ENCODE measurements at regions not wholly inside any gene's neighbourhood (a gene's known extent, or its start where the extent isn't known, plus 50 kb on each side); places are given as distances from the start of the nearest gene placed in this dataset.
"Not testable (repeated sequence)": the region's sequence is repeated elsewhere in the genome, so short reads cannot be mapped to it uniquely, and the experiment has no call there.

DNA sequence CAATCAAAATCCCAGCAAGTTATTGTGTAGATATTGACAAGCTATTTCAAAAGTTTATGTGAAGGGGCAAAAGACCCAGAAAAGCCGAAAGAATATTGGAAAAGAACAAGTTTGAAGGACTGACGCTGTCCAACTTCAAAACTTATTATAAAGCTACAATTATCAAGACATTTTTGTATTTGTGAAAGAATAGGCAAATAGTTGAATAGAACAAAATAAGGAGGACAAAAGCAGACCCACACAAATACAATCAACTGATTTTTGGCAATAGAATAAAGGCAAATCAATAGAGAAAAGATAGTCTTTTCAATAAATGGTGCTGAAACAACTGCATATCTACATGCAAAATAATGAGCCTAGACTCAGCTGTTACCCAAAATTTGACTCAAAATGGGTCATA is 807.7 kb upstream of the CDH6 start:
- TF ChIP-seq, protein P1, sequence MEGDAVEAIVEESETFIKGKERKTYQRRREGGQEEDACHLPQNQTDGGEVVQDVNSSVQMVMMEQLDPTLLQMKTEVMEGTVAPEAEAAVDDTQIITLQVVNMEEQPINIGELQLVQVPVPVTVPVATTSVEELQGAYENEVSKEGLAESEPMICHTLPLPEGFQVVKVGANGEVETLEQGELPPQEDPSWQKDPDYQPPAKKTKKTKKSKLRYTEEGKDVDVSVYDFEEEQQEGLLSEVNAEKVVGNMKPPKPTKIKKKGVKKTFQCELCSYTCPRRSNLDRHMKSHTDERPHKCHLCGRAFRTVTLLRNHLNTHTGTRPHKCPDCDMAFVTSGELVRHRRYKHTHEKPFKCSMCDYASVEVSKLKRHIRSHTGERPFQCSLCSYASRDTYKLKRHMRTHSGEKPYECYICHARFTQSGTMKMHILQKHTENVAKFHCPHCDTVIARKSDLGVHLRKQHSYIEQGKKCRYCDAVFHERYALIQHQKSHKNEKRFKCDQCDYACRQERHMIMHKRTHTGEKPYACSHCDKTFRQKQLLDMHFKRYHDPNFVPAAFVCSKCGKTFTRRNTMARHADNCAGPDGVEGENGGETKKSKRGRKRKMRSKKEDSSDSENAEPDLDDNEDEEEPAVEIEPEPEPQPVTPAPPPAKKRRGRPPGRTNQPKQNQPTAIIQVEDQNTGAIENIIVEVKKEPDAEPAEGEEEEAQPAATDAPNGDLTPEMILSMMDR (IDR thresholded peaks at IDR 0.05; ENCODE audit: extremely low read depth, insufficient read depth, missing control alignments): no peak
- in situ Hi-C loops (cut with MboI; ENCODE audit: low pct_unique_long_range_greater_than_20kb, low sequenced_read_pairs, unreplicated experiment): no loop called here
- DNase-seq (ENCODE audit: low spot score): no peak

DNA sequence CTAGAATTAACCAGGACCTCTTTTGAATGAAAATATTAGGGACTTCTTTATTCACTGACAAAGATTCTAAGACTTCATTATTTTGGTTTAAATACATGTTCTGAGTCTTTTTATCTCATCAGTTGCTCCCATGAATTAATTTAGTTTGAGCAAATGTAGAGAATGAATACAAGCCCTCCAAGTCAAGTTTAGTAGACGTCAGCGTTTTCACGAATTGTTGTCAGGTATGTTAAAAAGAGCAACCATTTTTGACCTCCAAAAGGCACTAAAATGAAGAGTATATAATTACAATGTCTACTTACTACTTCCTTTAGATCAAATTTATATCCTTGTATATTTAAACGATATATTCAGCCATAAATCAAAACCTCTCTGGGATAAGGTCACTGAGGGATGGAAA is 809.3 kb upstream of the CDH6 start:
- no peak for DNase-seq (ENCODE audit: low spot score)
- in situ Hi-C loops (cut with MboI; ENCODE audit: low pct_unique_long_range_greater_than_20kb, low sequenced_read_pairs, unreplicated experiment): no loop called here
- TF ChIP-seq, protein P1 (IDR thresholded peaks at IDR 0.05; ENCODE audit: extremely low read depth, insufficient read depth, missing control alignments): no peak

- TF ChIP-seq, protein P1 (IDR thresholded peaks at IDR 0.05; ENCODE audit: extremely low read depth, insufficient read depth, missing control alignments): no peak
- no peak for DNase-seq (ENCODE audit: low spot score)
- in situ Hi-C loops (cut with MboI; ENCODE audit: low pct_unique_long_range_greater_than_20kb, low sequenced_read_pairs, unreplicated experiment): no loop called here
Observed at GRCh38 chr5:30380228-30380627, 813.3 kb upstream of the CDH6 start.

DNA sequence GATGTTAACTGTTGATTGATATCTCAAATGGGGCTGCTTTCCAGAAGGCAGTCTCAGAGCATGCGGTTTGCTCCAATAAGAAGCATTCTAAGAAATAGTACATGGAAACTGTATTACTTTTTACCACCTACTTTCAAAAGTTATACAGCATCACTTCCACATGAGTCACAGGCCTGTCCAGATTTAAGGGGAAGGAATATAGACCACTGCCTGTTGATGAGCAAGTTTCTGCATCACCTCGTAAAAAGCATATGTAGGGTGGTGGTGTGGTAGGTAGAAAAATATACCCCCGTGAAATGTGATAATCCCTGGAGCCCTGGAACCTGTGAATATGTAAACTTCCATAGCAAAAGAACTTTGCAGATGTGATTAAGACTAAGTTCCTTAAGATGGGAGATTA is 816.6 kb upstream of the CDH6 start:
- DNase-seq (ENCODE audit: low spot score): no peak
- in situ Hi-C loops (cut with MboI; ENCODE audit: low pct_unique_long_range_greater_than_20kb, low sequenced_read_pairs, unreplicated experiment): no loop called here
- TF ChIP-seq, protein P1 (IDR thresholded peaks at IDR 0.05; ENCODE audit: extremely low read depth, insufficient read depth, missing control alignments): no peak

GRCh38 chr5:30368064-30368463 is 825.4 kb upstream of the CDH6 start:
- TF ChIP-seq, protein P1 (IDR thresholded peaks at IDR 0.05; ENCODE audit: extremely low read depth, insufficient read depth, missing control alignments): no peak
- no peak for DNase-seq (ENCODE audit: low spot score)
- in situ Hi-C loops (cut with MboI; ENCODE audit: low pct_unique_long_range_greater_than_20kb, low sequenced_read_pairs, unreplicated experiment): no loop called here

DNA sequence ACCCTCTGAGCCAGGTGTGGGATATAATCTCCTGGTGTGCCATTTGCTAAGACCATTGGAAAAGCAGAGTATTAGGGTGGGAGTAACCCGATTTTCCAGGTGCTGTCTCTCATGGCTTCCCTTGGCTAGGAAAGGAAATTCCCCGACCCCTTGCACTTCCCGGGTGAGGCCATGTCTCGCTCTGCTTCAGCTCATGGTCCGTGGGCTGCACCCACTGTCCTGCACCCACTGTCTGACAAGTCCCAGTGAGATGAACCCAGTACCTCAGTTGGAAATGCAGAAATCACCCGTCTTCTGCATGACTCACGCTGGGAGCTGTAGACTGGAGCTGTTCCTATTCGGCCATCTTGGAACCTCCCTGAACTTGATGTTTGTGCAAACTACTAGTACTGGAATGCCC is 828.5 kb upstream of the CDH6 start:
- in situ Hi-C loops (cut with MboI; ENCODE audit: low pct_unique_long_range_greater_than_20kb, low sequenced_read_pairs, unreplicated experiment); DNase-seq (ENCODE audit: low spot score): not testable (repeated sequence)

DNA sequence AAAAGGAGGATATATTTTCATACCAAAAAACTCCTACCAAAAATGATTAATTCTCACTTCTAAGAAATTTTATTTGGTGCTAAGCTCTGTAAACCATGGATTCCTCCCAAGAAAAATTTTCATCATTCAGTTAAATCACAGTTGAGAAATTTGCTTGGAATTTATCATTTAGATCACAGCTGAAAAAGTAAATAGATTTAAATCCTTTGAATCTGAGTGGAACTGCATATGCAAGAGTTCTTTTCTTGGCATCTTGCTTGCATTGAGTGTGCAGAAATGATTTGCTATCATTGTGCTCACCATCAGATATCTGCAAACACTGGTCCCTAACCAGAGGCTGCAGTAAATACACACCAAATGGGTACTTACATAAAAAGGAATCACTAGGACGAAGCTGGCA is 836.1 kb upstream of the CDH6 start:
- DNase-seq (ENCODE audit: low spot score): no peak
- TF ChIP-seq, protein P1 (IDR thresholded peaks at IDR 0.05; ENCODE audit: extremely low read depth, insufficient read depth, missing control alignments): no peak
- in situ Hi-C loops (cut with MboI; ENCODE audit: low pct_unique_long_range_greater_than_20kb, low sequenced_read_pairs, unreplicated experiment): no loop called here
